HEK293T (cell line): ENCODE measurements at regions not wholly inside any gene's neighbourhood (a gene's known extent, or its start where the extent isn't known, plus 50 kb on each side); places are given as distances from the start of the nearest gene placed in this dataset.

Experiments
- ARNT ChIP-seq: fragments of 450-650 bp; IDR thresholded peaks from 2 replicates; pipeline ENCODE4 v1.6.1; 2017; ENCODE audit warnings: mild to moderate bottlenecking
- BHLHE40 ChIP-seq: fragments of 450-650 bp; IDR thresholded peaks from 2 replicates; pipeline ENCODE4 v1.6.1; 2016; ENCODE audit warnings: mild to moderate bottlenecking, moderate library complexity, borderline replicate concordance
- ELF4 ChIP-seq: fragments of 450-650 bp; IDR thresholded peaks from 2 replicates; pipeline ENCODE4 v1.6.1; 2017; ENCODE audit warnings: antibody characterized with exemption
- FOXK2 ChIP-seq: fragments of 450-650 bp; IDR thresholded peaks from 2 replicates; pipeline ENCODE4 v1.6.1; 2016; ENCODE audit warnings: mild to moderate bottlenecking
- FOXM1 ChIP-seq: fragments of 450-650 bp; IDR thresholded peaks from 2 replicates; pipeline ENCODE4 v1.6.1; 2017; ENCODE audit warnings: mild to moderate bottlenecking, borderline replicate concordance
- HDGF ChIP-seq: fragments of 450-650 bp; IDR thresholded peaks from 2 replicates; pipeline ENCODE4 v1.6.1; 2017; ENCODE audit warnings: antibody characterized with exemption, borderline replicate concordance
- L3MBTL2 ChIP-seq: fragments of 450-650 bp; conservative IDR thresholded peaks from 2 replicates; pipeline ENCODE4 v1.6.1; 2016; ENCODE audit warnings: mild to moderate bottlenecking
- LEF1 ChIP-seq: fragments of 450-650 bp; IDR thresholded peaks from 2 replicates; pipeline ENCODE4 v1.6.1; 2017; ENCODE audit warnings: mild to moderate bottlenecking, borderline replicate concordance
- NFRKB ChIP-seq: fragments of 450-650 bp; IDR thresholded peaks from 2 replicates; pipeline ENCODE4 v1.6.1; 2016; ENCODE audit warnings: mild to moderate bottlenecking, moderate library complexity
- SP1 ChIP-seq: fragments of 450-650 bp; IDR thresholded peaks from 2 replicates; pipeline ENCODE4 v1.6.1; 2017
- TARDBP ChIP-seq: fragments of 450-650 bp; IDR thresholded peaks from 2 replicates; pipeline ENCODE4 v1.6.1; 2016

DNA sequence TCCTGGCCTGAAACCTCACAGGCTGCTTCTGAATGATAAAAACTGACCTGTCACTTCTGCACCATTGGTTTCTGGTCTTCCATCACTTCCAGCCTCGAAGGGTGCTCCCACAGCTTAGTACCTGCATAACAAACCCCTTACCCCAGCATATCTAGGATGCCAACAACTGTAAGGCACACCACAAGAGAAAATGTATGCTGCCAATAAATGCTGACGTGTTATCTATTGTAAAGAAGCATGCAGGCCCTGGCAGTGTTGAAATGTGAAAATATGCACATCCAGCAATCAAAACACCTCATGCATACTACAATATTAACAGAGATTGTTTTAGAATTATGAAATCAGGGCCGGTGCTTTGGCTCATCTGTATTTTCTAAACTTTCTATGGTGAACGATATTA lies 242.0 kb upstream of the NSMCE3 start:
- TF ChIP-seq FOXM1 (no peak), NFRKB (no peak), SP1 (no peak), BHLHE40 (no peak), L3MBTL2 (no peak), HDGF (no peak), LEF1 (no peak), ELF4 (no peak), ARNT (no peak), FOXK2 (no peak), TARDBP (no peak)
